ENCODE measurements at regions not wholly inside any gene's neighbourhood (a gene's known extent, or its start where the extent isn't known, plus 50 kb on each side); places are given as distances from the start of the nearest gene placed in this dataset.

- no peak for DNase-seq (ENCODE audit: low spot score)
Observed at GRCh38 chr6:163655217-163656121, 241.0 kb downstream of the QKI start.

DNA sequence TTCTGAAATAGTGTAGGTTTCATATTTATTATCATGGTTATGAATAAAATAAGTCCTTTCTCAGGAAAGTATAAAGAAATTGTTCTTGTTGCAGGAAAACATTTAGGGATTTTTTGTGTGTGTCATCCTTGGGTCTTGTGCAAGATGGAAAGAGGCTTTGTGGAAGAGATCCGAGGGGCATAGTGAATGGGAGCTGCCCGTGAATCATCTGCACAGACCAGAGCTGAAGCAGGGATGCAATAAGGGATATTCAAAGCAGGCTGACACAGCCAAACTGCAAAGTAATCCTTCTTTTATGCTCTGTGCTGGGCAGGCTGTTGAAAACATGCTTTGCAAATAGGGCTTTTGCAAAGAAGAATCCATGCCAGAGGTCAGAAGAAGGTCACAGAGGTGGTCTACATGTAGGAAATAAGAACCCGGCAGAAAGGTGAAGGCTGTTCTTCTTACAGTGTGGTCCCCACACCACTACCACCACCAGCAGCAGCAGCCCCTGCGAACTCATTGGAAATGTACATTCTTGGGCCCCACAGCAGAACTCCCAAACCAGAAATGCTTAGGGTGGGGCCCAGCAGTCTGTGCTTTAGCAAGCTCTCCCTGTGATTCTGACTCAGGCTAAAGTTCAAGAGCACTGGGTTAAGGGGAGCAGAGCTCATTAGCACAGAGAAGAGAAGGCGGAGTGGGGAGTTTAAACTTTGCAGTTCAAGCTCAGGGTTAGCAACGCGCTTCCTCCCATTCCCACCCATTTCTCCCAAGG, 237.6 kb downstream of the QKI start:
- DNase-seq (ENCODE audit: low spot score) = peak; percentile 63

DNA sequence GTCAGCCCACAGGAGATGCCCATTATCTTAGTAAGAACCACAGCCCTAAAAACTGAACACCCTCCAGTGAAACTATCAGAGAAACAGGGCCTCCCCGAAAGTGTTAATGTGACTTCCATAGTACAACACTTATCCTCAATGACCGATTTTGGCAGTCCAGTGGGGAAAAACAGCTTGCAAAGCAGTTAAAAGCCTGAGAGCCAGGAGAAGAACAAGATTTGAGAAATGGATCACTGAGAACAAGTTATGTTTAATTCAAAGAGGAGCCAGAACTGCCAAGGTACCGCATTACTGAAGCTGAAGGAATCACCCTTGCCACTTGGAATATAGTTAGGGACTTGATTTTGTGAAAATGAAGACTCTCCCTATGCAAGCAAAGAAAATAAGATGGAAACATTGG, 236.9 kb downstream of the QKI start:
- DNase-seq (ENCODE audit: low spot score) = no peak

- DNase-seq (ENCODE audit: low spot score) = no peak
Observed at GRCh38 chr6:163648868-163649267, 234.3 kb downstream of the QKI start.

DNA sequence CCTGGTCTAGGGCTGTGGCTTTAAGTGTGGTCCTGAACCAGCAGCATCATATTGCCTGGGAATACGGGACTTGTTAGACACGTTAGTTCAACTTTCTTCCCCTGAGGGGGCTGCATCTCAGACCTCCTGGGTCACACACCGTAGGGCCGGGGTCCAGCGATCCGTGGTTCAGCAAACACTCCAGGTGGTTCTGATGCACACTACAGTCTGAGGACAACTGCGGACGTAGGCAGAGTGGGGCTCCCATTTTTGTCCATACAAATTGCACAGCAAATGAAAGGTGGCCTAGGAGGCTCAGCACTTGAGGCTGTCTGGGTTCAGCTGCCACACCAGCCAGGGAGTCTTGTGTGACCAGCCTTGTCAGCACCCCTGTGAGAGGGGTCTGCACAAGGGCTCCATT, 233.1 kb downstream of the QKI start:
- no peak for DNase-seq (ENCODE audit: low spot score)

- DNase-seq (ENCODE audit: low spot score) = no peak
Observed at GRCh38 chr6:163646866-163647265, 232.3 kb downstream of the QKI start.

DNA sequence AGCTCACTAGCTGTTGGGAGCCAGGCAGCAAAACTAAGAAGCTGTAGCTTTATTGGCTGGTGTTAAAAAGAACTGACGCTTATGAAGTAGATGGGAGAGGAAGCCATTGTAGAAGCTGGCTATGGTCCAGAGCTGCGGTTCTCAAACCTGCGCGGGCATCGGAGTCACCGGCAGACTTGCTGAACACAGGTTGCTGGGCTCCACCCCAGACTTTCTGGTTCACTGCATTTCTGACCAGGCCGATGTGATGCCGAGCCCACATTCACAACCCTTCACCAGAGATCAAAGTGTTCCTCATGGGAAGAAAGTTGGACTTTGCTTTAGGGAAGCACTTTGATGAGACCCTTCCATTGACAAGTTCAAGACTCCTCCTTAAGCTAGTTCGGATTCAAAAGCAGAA, 231.6 kb downstream of the QKI start:
- no peak for DNase-seq (ENCODE audit: low spot score)

- DNase-seq (ENCODE audit: low spot score) = no peak
Observed at GRCh38 chr6:163645560-163645959, 231.0 kb downstream of the QKI start.

DNA sequence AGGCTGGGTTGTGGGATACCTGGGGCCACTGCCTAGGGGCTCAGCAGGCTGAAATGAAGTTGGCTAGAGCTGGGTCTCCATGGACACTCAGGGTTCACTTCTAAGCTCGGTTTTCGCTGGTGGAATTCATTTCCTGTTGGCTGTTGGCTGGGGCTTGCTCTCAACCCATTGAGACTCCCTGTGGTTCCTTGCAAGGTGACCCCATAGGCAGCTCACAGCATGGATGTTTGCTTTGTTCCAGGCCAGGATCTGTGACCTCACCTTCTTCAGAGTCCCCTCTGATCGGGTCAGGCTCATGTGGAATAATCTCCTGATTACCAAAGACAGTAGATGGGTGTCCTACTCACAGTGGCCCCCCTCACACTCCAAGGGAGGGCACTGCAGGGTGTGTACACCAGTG, 229.3 kb downstream of the QKI start:
- DNase-seq (ENCODE audit: low spot score) = no peak

- DNase-seq (ENCODE audit: low spot score) = no peak
Observed at GRCh38 chr6:163641706-163642105, 227.2 kb downstream of the QKI start.

- no peak for DNase-seq (ENCODE audit: low spot score)
Observed at GRCh38 chr6:163640641-163641040, 226.1 kb downstream of the QKI start.

GRCh38 chr6:163637524-163637923, 223.0 kb downstream of the QKI start:
- DNase-seq (ENCODE audit: low spot score) = no peak

- no peak for DNase-seq (ENCODE audit: low spot score)
Observed at GRCh38 chr6:163635731-163636364, 221.3 kb downstream of the QKI start.

GRCh38 chr6:163635315-163635714, 220.8 kb downstream of the QKI start:
- no peak for DNase-seq (ENCODE audit: low spot score)

DNA sequence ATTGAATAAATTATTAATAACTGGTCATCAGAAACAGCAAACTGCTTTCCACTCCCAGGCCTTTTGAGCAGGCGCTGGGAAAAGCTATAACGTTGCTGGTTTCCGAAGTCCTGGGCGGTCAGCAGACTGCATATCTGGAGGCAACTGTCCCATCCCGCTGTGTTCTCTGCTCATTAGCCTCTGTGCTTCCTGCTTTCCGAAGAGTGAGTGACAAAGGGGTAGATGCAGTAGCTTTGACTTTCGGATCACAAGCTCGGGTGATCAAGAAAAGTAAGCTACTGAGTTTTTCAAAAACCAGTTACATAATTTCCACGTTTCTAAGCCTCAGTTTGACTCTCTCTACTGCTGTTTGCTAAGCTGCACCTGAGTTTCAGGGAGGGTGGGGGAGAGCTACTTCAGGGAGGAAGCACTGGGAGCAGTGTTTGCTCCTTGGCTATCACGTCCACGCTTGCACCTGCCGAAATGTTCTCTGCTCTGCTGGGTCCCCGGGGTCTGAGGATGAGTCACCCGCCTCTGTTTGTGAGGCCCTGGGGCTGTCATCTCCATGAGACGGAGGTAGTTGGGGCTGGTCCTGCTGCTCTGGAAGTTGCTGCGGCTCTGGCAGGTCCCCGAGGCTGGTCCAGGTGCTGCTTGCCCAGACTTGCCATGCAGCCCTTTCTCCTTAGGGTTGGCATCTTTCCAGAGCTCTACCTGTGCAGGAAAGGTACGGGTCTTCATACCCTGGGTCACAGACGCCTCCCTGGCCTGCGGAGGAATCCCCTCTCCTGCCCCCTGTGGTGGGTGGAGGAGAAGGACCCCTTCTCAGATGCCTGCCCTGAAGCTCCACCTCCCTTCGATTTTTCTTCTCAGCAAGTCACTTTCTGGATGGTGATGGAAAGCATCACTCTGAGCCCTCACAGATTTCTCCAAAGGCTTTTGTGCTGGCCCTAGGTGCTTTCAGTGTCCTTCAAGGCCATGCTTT, 220.0 kb downstream of the QKI start:
- DNase-seq (ENCODE audit: low spot score) = no peak

- no peak for DNase-seq (ENCODE audit: low spot score)
Observed at GRCh38 chr6:163630991-163631390, 216.5 kb downstream of the QKI start.

GRCh38 chr6:163630572-163630971, 216.1 kb downstream of the QKI start:
- DNase-seq (ENCODE audit: low spot score) = no peak

DNA sequence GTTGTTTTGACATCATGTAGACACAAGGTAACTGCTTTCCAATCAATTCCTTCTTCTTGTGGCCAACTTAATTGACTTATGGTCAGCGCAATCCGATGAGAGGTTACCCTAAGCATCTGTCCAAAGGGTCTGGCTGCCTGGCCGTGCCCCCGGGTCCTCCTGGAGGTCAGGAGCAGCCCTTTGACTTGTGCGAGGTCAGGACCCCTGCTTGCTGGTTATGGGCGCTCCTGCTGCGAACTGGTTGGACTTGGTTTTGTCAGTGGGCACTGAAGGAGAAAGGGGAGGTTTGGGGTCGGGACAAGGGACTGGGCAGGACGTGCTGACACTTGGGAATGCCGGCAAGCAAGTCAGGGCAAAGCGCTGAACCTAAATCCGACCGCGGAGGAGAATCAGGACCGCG, 215.6 kb downstream of the QKI start:
- no peak for DNase-seq (ENCODE audit: low spot score)
